ENCODE measurements at regions not wholly inside any gene's neighbourhood (a gene's known extent, or its start where the extent isn't known, plus 50 kb on each side); places are given as distances from the start of the nearest gene placed in this dataset.

- DNase-seq (ENCODE audit: low read depth in 1 of 2, low spot score in 1 of 2), result no peak
- no peaks in the 10 kb centered on the region for H3K27me3 ChIP-seq (ENCODE audit: insufficient read depth, poor library complexity, severe bottlenecking)
- no peak for TF ChIP-seq SPI1 (IDR thresholded peaks at IDR 0.05; ENCODE audit: borderline replicate concordance, low read depth)
- no peak overlapping the region for H3K4me3 ChIP-seq (replicated peaks; ENCODE audit: insufficient read depth, low read length)
- no peak overlapping the region for H3K27ac ChIP-seq (replicated peaks)
Observed at GRCh38 chr2:223481486-223481885, 120.7 kb downstream of the SCG2 start.

GRCh38 chr2:223486751-223487150, 115.4 kb downstream of the SCG2 start:
- DNase-seq (ENCODE audit: low read depth in 1 of 2, low spot score in 1 of 2), result no peak
- TF ChIP-seq POLR2AphosphoS5 (IDR thresholded peaks at IDR 0.05; ENCODE audit: low read depth) (no peak), REST (IDR thresholded peaks at IDR 0.05; ENCODE audit: insufficient replicate concordance, low read depth) (no peak), GABPA (IDR thresholded peaks at IDR 0.05; ENCODE audit: low read depth) (no peak), CTCF (IDR thresholded peaks at IDR 0.05; ENCODE audit: insufficient read depth, low read length) (no peak), SPI1 (IDR thresholded peaks at IDR 0.05; ENCODE audit: borderline replicate concordance, low read depth) (no peak)

GRCh38 chr2:223487214-223487846, 114.8 kb downstream of the SCG2 start:
- Histone ChIP-seq H3K27ac (replicated peaks) (no peak overlapping the region), H3K4me3 (replicated peaks; ENCODE audit: insufficient read depth, low read length) (no peak overlapping the region)
- no peak for TF ChIP-seq REST (IDR thresholded peaks at IDR 0.05; ENCODE audit: insufficient replicate concordance, low read depth)
- no peak for TF ChIP-seq SPI1 (IDR thresholded peaks at IDR 0.05; ENCODE audit: borderline replicate concordance, low read depth)
- no peak for TF ChIP-seq CTCF (IDR thresholded peaks at IDR 0.05; ENCODE audit: insufficient read depth, low read length)
- TF ChIP-seq GABPA (IDR thresholded peaks at IDR 0.05; ENCODE audit: low read depth), result no peak
- no peak for TF ChIP-seq POLR2AphosphoS5 (IDR thresholded peaks at IDR 0.05; ENCODE audit: low read depth)

More at GRCh38 chr2:223486751-223487150, 115.4 kb downstream of the SCG2 start:
- Histone ChIP-seq H3K27ac (replicated peaks) (no peak overlapping the region), H3K4me3 (replicated peaks; ENCODE audit: insufficient read depth, low read length) (no peak overlapping the region), H3K27me3 (ENCODE audit: insufficient read depth, poor library complexity, severe bottlenecking) (no peaks in the 10 kb centered on the region)

GRCh38 chr2:223488814-223489213, 113.3 kb downstream of the SCG2 start:
- Histone ChIP-seq H3K4me3 (replicated peaks; ENCODE audit: insufficient read depth, low read length) (no peak overlapping the region), H3K27ac (replicated peaks) (no peak overlapping the region), H3K27me3 (ENCODE audit: insufficient read depth, poor library complexity, severe bottlenecking) (no peaks in the 10 kb centered on the region)
- TF ChIP-seq POLR2AphosphoS5 (IDR thresholded peaks at IDR 0.05; ENCODE audit: low read depth), result no peak
- no peak for TF ChIP-seq REST (IDR thresholded peaks at IDR 0.05; ENCODE audit: insufficient replicate concordance, low read depth)
- TF ChIP-seq CTCF (IDR thresholded peaks at IDR 0.05; ENCODE audit: insufficient read depth, low read length), result no peak
- no peak for TF ChIP-seq GABPA (IDR thresholded peaks at IDR 0.05; ENCODE audit: low read depth)
- no peak for TF ChIP-seq SPI1 (IDR thresholded peaks at IDR 0.05; ENCODE audit: borderline replicate concordance, low read depth)
- DNase-seq (ENCODE audit: low read depth in 1 of 2, low spot score in 1 of 2), result no peak

More at GRCh38 chr2:223487214-223487846, 114.8 kb downstream of the SCG2 start:
- no peak for DNase-seq (ENCODE audit: low read depth in 1 of 2, low spot score in 1 of 2)
- H3K27me3 ChIP-seq (ENCODE audit: insufficient read depth, poor library complexity, severe bottlenecking), result no peaks in the 10 kb centered on the region
